PC-3 (cell line): ENCODE measurements at regions not wholly inside any gene's neighbourhood (a gene's known extent, or its start where the extent isn't known, plus 50 kb on each side); places are given as distances from the start of the nearest gene placed in this dataset.

ENCODE experiments used
- EZH2 ChIP-seq: fragments of 300-600 bp; sonication (generic); IDR thresholded peaks from one replicate; pipeline ENCODE4 v1.6.1; 2017; ENCODE audit warnings: antibody characterized with exemption, mild to moderate bottlenecking, low read length; ENCODE audit not compliant: unreplicated experiment
- TF ChIP-seq, protein P1 (sequence below): fragments of 300-600 bp; sonication (generic); conservative IDR thresholded peaks from 2 replicates; pipeline ENCODE4 v1.5.1; 2017; ENCODE audit warnings: antibody characterized with exemption, low read depth, mild to moderate bottlenecking, low read length

DNA sequence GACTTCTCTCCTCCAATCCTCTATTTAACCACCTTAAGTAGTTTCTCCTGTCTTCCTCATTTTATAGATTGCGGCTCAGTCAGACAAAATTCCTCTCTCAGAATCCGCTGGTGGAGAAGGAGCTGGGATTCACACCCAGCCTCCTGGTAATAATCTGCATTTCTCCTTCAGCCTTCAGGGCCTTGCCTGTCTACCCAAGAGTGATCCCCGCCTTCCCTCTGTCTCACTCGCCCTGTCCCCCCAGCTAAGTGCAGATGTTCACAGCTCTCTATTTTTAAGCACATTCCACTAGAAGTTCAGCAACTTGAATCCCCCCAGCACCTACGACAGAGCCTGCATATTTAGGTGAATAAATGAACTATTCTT is 212.5 kb upstream of the HAAO start:
- TF ChIP-seq, protein P1, sequence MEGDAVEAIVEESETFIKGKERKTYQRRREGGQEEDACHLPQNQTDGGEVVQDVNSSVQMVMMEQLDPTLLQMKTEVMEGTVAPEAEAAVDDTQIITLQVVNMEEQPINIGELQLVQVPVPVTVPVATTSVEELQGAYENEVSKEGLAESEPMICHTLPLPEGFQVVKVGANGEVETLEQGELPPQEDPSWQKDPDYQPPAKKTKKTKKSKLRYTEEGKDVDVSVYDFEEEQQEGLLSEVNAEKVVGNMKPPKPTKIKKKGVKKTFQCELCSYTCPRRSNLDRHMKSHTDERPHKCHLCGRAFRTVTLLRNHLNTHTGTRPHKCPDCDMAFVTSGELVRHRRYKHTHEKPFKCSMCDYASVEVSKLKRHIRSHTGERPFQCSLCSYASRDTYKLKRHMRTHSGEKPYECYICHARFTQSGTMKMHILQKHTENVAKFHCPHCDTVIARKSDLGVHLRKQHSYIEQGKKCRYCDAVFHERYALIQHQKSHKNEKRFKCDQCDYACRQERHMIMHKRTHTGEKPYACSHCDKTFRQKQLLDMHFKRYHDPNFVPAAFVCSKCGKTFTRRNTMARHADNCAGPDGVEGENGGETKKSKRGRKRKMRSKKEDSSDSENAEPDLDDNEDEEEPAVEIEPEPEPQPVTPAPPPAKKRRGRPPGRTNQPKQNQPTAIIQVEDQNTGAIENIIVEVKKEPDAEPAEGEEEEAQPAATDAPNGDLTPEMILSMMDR, result no peak
- TF ChIP-seq EZH2, result no peak
